Ishikawa (cell line): ENCODE measurements at regions not wholly inside any gene's neighbourhood (a gene's known extent, or its start where the extent isn't known, plus 50 kb on each side); places are given as distances from the start of the nearest gene placed in this dataset.

Experiments used
- CEBPB ChIP-seq: IDR thresholded peaks from 2 replicates; pipeline ENCODE4 v1.6.1; 2012
- CREB1 ChIP-seq: IDR thresholded peaks from 2 replicates; pipeline ENCODE4 v1.6.1; 2012; ENCODE audit warnings: low read depth
- EGR1 ChIP-seq: IDR thresholded peaks from 2 replicates; pipeline ENCODE4 v1.6.1; 2012
- EP300 ChIP-seq: IDR thresholded peaks from 2 replicates; pipeline ENCODE4 v1.6.1; 2012; ENCODE audit warnings: borderline replicate concordance
- FOXM1 ChIP-seq: IDR thresholded peaks from 2 replicates; pipeline ENCODE4 v1.6.1; 2012; ENCODE audit warnings: low read depth, borderline replicate concordance
- MAX ChIP-seq: IDR thresholded peaks from 2 replicates; pipeline ENCODE4 v1.6.1; 2012
- NFIC ChIP-seq: IDR thresholded peaks from 2 replicates; pipeline ENCODE4 v1.6.1; 2012
- RAD21 ChIP-seq: IDR thresholded peaks from 2 replicates; pipeline ENCODE4 v1.6.1; 2012; ENCODE audit warnings: low read depth
- TAF1 ChIP-seq: IDR thresholded peaks from 2 replicates; pipeline ENCODE4 v1.6.1; 2012; ENCODE audit warnings: low read depth, mild to moderate bottlenecking
- TCF12 ChIP-seq: IDR thresholded peaks from 2 replicates; pipeline ENCODE4 v1.6.1; 2012; ENCODE audit warnings: low read depth
- TEAD4 ChIP-seq: IDR thresholded peaks from 2 replicates; pipeline ENCODE4 v1.6.1; 2012
- YY1 ChIP-seq: IDR thresholded peaks from 2 replicates; pipeline ENCODE4 v1.6.1; 2012; ENCODE audit warnings: low read depth
- ZBTB7A ChIP-seq: IDR thresholded peaks from 2 replicates; pipeline ENCODE4 v1.6.1; 2012; ENCODE audit warnings: low read depth
- TF ChIP-seq, protein P1 (sequence below): IDR thresholded peaks from 2 replicates; pipeline ENCODE4 v1.6.1; 2012; ENCODE audit warnings: low read depth, mild to moderate bottlenecking
- TF ChIP-seq, protein P2 (sequence below): IDR thresholded peaks from 2 replicates; pipeline ENCODE4 v1.6.1; 2012

- TF ChIP-seq CEBPB (no peak), TCF12 (no peak), RAD21 (no peak), EP300 (no peak), NFIC (no peak), YY1 (no peak), TEAD4 (no peak), CREB1 (no peak), FOXM1 (no peak), ZBTB7A (no peak), MAX (no peak)
- TF ChIP-seq, protein P1, sequence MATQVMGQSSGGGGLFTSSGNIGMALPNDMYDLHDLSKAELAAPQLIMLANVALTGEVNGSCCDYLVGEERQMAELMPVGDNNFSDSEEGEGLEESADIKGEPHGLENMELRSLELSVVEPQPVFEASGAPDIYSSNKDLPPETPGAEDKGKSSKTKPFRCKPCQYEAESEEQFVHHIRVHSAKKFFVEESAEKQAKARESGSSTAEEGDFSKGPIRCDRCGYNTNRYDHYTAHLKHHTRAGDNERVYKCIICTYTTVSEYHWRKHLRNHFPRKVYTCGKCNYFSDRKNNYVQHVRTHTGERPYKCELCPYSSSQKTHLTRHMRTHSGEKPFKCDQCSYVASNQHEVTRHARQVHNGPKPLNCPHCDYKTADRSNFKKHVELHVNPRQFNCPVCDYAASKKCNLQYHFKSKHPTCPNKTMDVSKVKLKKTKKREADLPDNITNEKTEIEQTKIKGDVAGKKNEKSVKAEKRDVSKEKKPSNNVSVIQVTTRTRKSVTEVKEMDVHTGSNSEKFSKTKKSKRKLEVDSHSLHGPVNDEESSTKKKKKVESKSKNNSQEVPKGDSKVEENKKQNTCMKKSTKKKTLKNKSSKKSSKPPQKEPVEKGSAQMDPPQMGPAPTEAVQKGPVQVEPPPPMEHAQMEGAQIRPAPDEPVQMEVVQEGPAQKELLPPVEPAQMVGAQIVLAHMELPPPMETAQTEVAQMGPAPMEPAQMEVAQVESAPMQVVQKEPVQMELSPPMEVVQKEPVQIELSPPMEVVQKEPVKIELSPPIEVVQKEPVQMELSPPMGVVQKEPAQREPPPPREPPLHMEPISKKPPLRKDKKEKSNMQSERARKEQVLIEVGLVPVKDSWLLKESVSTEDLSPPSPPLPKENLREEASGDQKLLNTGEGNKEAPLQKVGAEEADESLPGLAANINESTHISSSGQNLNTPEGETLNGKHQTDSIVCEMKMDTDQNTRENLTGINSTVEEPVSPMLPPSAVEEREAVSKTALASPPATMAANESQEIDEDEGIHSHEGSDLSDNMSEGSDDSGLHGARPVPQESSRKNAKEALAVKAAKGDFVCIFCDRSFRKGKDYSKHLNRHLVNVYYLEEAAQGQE: no peak
Observed at GRCh38 chr11:134725211-134725610, 313.2 kb upstream of the B3GAT1 start.

- TF ChIP-seq NFIC: no peak
- TF ChIP-seq CEBPB: no peak
- TF ChIP-seq TAF1: no peak
- no peak for TF ChIP-seq EGR1
- TF ChIP-seq, protein P1: no peak
Observed at GRCh38 chr11:134724779-134725140, 312.7 kb upstream of the B3GAT1 start.

GRCh38 chr11:134724106-134724778 lies 312.2 kb upstream of the B3GAT1 start:
- TF ChIP-seq FOXM1 (no peak), RAD21 (no peak), CEBPB (no peak), EGR1 (no peak), YY1 (no peak), EP300 (no peak), TAF1 (no peak), NFIC (no peak), ZBTB7A (no peak), TEAD4 (no peak), MAX (no peak), TCF12 (no peak)
- TF ChIP-seq, protein P2, sequence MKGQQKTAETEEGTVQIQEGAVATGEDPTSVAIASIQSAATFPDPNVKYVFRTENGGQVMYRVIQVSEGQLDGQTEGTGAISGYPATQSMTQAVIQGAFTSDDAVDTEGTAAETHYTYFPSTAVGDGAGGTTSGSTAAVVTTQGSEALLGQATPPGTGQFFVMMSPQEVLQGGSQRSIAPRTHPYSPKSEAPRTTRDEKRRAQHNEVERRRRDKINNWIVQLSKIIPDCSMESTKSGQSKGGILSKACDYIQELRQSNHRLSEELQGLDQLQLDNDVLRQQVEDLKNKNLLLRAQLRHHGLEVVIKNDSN: no peak
- TF ChIP-seq, protein P1: no peak

DNA sequence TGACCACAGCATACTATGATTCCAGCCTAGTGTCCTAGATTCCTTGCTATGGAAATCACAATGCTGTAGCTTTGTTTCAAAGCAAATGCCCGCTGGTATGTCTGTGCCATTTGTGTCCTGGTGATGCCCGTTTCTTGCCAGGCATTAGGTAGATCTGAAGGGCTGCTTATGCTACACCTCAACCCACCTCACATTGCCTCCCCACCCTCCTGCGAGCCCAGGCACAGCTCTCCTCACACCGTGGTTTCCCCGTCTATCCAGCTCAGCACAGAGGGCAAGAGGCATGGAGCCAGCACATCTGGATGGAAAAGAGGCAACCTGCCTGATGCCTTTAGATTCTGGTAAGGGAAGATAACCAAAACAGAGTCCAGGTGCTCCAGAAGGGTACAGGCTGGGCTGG lies 307.4 kb upstream of the B3GAT1 start:
- no peak for TF ChIP-seq TCF12
- TF ChIP-seq EGR1: no peak
- TF ChIP-seq YY1: no peak
- no peak for TF ChIP-seq EP300
- no peak for TF ChIP-seq NFIC

GRCh38 chr11:134716582-134716981 lies 304.5 kb upstream of the B3GAT1 start:
- no peak for TF ChIP-seq EGR1
- TF ChIP-seq TCF12: no peak
- no peak for TF ChIP-seq CREB1
- TF ChIP-seq TEAD4: no peak
- TF ChIP-seq NFIC: no peak
- TF ChIP-seq, protein P2: no peak
- TF ChIP-seq ZBTB7A: no peak
- no peak for TF ChIP-seq TAF1
- TF ChIP-seq, protein P1: no peak
- TF ChIP-seq CEBPB: no peak
- no peak for TF ChIP-seq MAX
